Left ventricle myocardium inferior (tissue), 1 donor: ENCODE measurements at regions not wholly inside any gene's neighbourhood (a gene's known extent, or its start where the extent isn't known, plus 50 kb on each side); places are given as distances from the start of the nearest gene placed in this dataset.
"Not testable (repeated sequence)": the region's sequence is repeated elsewhere in the genome, so short reads cannot be mapped to it uniquely, and the experiment has no call there.

Experiments
- DNase-seq: peaks from one replicate; pipeline ENCODE4 v3.0.0-alpha.2; 2020
- H3K27ac ChIP-seq: fragments of 200-600 bp; replicated peaks from 2 replicates; pipeline ENCODE4 v1.8.0; 2021
- H3K27me3 ChIP-seq: fragments of 200-600 bp; 2 replicates; pipeline ENCODE4 v1.8.0; 2021; ENCODE audit warnings: low read depth
- H3K36me3 ChIP-seq: fragments of 200-600 bp; 2 replicates; pipeline ENCODE4 v1.8.0; 2021
- H3K4me1 ChIP-seq: fragments of 200-600 bp; 2 replicates; pipeline ENCODE4 v1.8.0; 2021
- H3K4me3 ChIP-seq: fragments of 200-600 bp; 2 replicates; pipeline ENCODE4 v1.8.0; 2021; ENCODE audit warnings: mild to moderate bottlenecking, moderate library complexity
- H3K9me3 ChIP-seq: fragments of 200-600 bp; replicated peaks from 2 replicates; pipeline ENCODE4 v1.8.0; 2021
- CTCF ChIP-seq: fragments of 200-600 bp; IDR thresholded peaks from 2 replicates; pipeline ENCODE4 v1.8.0; 2021; ENCODE audit warnings: antibody characterized with exemption, mild to moderate bottlenecking, borderline replicate concordance
- intact Hi-C: fragments of 100-400 bp; cut with micrococcal nuclease; formaldehyde crosslinking; loops from one replicate; pipeline ENCODE4 v1.11.0; 2022
- donor health status: DM: no; HTN: yes; CAD: no; lungs with severe emphysema.

- intact Hi-C loops: no loop called here
- no peak for TF ChIP-seq CTCF
These were observed 173.1 kb downstream of the POTEB3 start for GRCh38 chr15:21267226-21267625.

GRCh38 chr15:21265628-21266027 lies 174.7 kb downstream of the POTEB3 start:
- H3K9me3 ChIP-seq, H3K36me3 ChIP-seq, DNase-seq, H3K4me1 ChIP-seq, H3K27ac ChIP-seq, H3K4me3 ChIP-seq, intact Hi-C loops: not testable (repeated sequence)
- peaks cover 10% of the 10 kb centered on the region for H3K27me3 ChIP-seq

More at GRCh38 chr15:21267226-21267625, 173.1 kb downstream of the POTEB3 start:
- Histone ChIP-seq H3K4me3 (no peak overlapping the region), H3K4me1 (no peaks in the 10 kb centered on the region), H3K36me3 (no peaks in the 10 kb centered on the region), H3K27ac (no peak overlapping the region), H3K9me3 (no peaks in the 10 kb centered on the region), H3K27me3 (peaks cover 6% of the 10 kb centered on the region)
- no peak for DNase-seq

- Histone ChIP-seq H3K36me3 (no peaks in the 10 kb centered on the region), H3K9me3 (no peaks in the 10 kb centered on the region), H3K27ac (no peak overlapping the region), H3K27me3 (peaks cover 20% of the 10 kb centered on the region), H3K4me1 (no peaks in the 10 kb centered on the region), H3K4me3 (no peak overlapping the region)
- intact Hi-C loops: no loop called here
- no peak for DNase-seq
- no peak for TF ChIP-seq CTCF
These were observed 177.4 kb downstream of the POTEB3 start for GRCh38 chr15:21262851-21263425.

GRCh38 chr15:21261965-21262850 lies 178.1 kb downstream of the POTEB3 start:
- peaks cover 20% of the 10 kb centered on the region for H3K27me3 ChIP-seq
- TF ChIP-seq CTCF: no peak
- no peak overlapping the region for H3K4me3 ChIP-seq
- H3K4me1 ChIP-seq: no peaks in the 10 kb centered on the region
- H3K9me3 ChIP-seq: no peaks in the 10 kb centered on the region
- H3K27ac ChIP-seq: no peak overlapping the region
- intact Hi-C loops: no loop called here
- DNase-seq: peak; percentile 16
- no peaks in the 10 kb centered on the region for H3K36me3 ChIP-seq

- peak; percentile 22 for DNase-seq
- intact Hi-C loops: no loop called here
- no peak overlapping the region for H3K27ac ChIP-seq
- H3K9me3 ChIP-seq: no peaks in the 10 kb centered on the region
- no peaks in the 10 kb centered on the region for H3K36me3 ChIP-seq
- peaks cover 20% of the 10 kb centered on the region for H3K27me3 ChIP-seq
- H3K4me1 ChIP-seq: no peaks in the 10 kb centered on the region
- TF ChIP-seq CTCF: no peak
- H3K4me3 ChIP-seq: no peak overlapping the region
These were observed 178.8 kb downstream of the POTEB3 start for GRCh38 chr15:21261396-21261964.
